HL-60/S4 treated with retinoic acid at 250 ng/mL for 4 days and 3 days (cell line): ENCODE measurements at regions not wholly inside any gene's neighbourhood (a gene's known extent, or its start where the extent isn't known, plus 50 kb on each side); places are given as distances from the start of the nearest gene placed in this dataset.

Experiments used
- in situ Hi-C: fragments of 300-500 bp; cut with MboI; formaldehyde crosslinking; loops from 2 replicates; pipeline ENCODE4 v1.7.0; 2022; ENCODE audit warnings: low sequenced_read_pairs

GRCh38 chr19:30910485-30911240 lies 438.6 kb downstream of the TSHZ3 start:
- in situ Hi-C loops, result no loop called here

- in situ Hi-C loops, result no loop called here
Measured at GRCh38 chr19:30909216-30909615, 440.0 kb downstream of the TSHZ3 start.

GRCh38 chr19:30908262-30908771 lies 440.9 kb downstream of the TSHZ3 start:
- in situ Hi-C loops, result no loop called here

- in situ Hi-C loops, result no loop called here
Measured at GRCh38 chr19:30906871-30907270, 442.4 kb downstream of the TSHZ3 start.

GRCh38 chr19:30900051-30900450 lies 449.2 kb downstream of the TSHZ3 start:
- in situ Hi-C loops, result no loop called here

GRCh38 chr19:30898353-30899103 lies 450.7 kb downstream of the TSHZ3 start:
- in situ Hi-C loops, result no loop called here

- in situ Hi-C loops, result no loop called here
Measured at GRCh38 chr19:30897553-30897952, 451.7 kb downstream of the TSHZ3 start.

- in situ Hi-C loops, result no loop called here
Measured at GRCh38 chr19:30897034-30897433, 452.2 kb downstream of the TSHZ3 start.

GRCh38 chr19:30896554-30896953 lies 452.7 kb downstream of the TSHZ3 start:
- in situ Hi-C loops, result no loop called here

GRCh38 chr19:30895946-30896345 lies 453.3 kb downstream of the TSHZ3 start:
- in situ Hi-C loops, result no loop called here

- in situ Hi-C loops, result no loop called here
Measured at GRCh38 chr19:30891051-30891450, 458.2 kb downstream of the TSHZ3 start.

GRCh38 chr19:30890033-30890432 lies 459.2 kb downstream of the TSHZ3 start:
- in situ Hi-C loops, result no loop called here

GRCh38 chr19:30888937-30889336 lies 460.3 kb downstream of the TSHZ3 start:
- in situ Hi-C loops, result no loop called here

- in situ Hi-C loops, result no loop called here
Measured at GRCh38 chr19:30887042-30887441, 462.2 kb downstream of the TSHZ3 start.

- in situ Hi-C loops, result no loop called here
Measured at GRCh38 chr19:30886222-30886621, 463.0 kb downstream of the TSHZ3 start.

- in situ Hi-C loops, result no loop called here
Measured at GRCh38 chr19:30884146-30884812, 465.0 kb downstream of the TSHZ3 start.

GRCh38 chr19:30883071-30883470 lies 466.2 kb downstream of the TSHZ3 start:
- in situ Hi-C loops, result no loop called here

- in situ Hi-C loops, result no loop called here
Measured at GRCh38 chr19:30882411-30883005, 466.7 kb downstream of the TSHZ3 start.

GRCh38 chr19:30881930-30882329 lies 467.3 kb downstream of the TSHZ3 start:
- in situ Hi-C loops, result no loop called here

GRCh38 chr19:30881281-30881680 lies 468.0 kb downstream of the TSHZ3 start:
- in situ Hi-C loops, result no loop called here

- in situ Hi-C loops, result no loop called here
Measured at GRCh38 chr19:30880551-30880950, 468.7 kb downstream of the TSHZ3 start.
